ENCODE measurements at regions not wholly inside any gene's neighbourhood (a gene's known extent, or its start where the extent isn't known, plus 50 kb on each side); places are given as distances from the start of the nearest gene placed in this dataset.

GRCh38 chr12:67780580-67781084, 132.1 kb downstream of the DYRK2 start:
- Mint-ChIP-seq H3K9me3 (ENCODE audit: low read depth) (peaks cover 5% of the 10 kb centered on the region), H3K4me3 (ENCODE audit: unreplicated experiment) (no peak overlapping the region), H3K36me3 (ENCODE audit: low read depth) (no peaks in the 10 kb centered on the region), H3K27me3 (ENCODE audit: low read depth) (no peaks in the 10 kb centered on the region), H3K4me1 (ENCODE audit: low read depth) (no peaks in the 10 kb centered on the region), H3K27ac (ENCODE audit: unreplicated experiment) (no peak overlapping the region)
- TF ChIP-seq CTCF (IDR thresholded peaks at IDR 0.05): no peak
- no peak for DNase-seq (ENCODE audit: low spot score)

GRCh38 chr12:67782573-67782972, 134.0 kb downstream of the DYRK2 start:
- H3K4me1 Mint-ChIP-seq (ENCODE audit: low read depth): peaks cover 7% of the 10 kb centered on the region
- no peak for TF ChIP-seq CTCF (IDR thresholded peaks at IDR 0.05)
- no peaks in the 10 kb centered on the region for H3K36me3 Mint-ChIP-seq (ENCODE audit: low read depth)
- DNase-seq (ENCODE audit: low spot score): no peak
- H3K27me3 Mint-ChIP-seq (ENCODE audit: low read depth): no peaks in the 10 kb centered on the region
- H3K4me3 Mint-ChIP-seq (ENCODE audit: unreplicated experiment): no peak overlapping the region
- H3K9me3 Mint-ChIP-seq (ENCODE audit: low read depth): no peaks in the 10 kb centered on the region
- H3K27ac Mint-ChIP-seq (ENCODE audit: unreplicated experiment): no peak overlapping the region

GRCh38 chr12:67783393-67783792, 134.8 kb downstream of the DYRK2 start:
- H3K4me1 Mint-ChIP-seq (ENCODE audit: low read depth): peaks cover 15% of the 10 kb centered on the region
- H3K27me3 Mint-ChIP-seq (ENCODE audit: low read depth): no peaks in the 10 kb centered on the region
- no peak overlapping the region for H3K27ac Mint-ChIP-seq (ENCODE audit: unreplicated experiment)
- DNase-seq (ENCODE audit: low spot score): no peak
- no peak for TF ChIP-seq CTCF (IDR thresholded peaks at IDR 0.05)
- no peak overlapping the region for H3K4me3 Mint-ChIP-seq (ENCODE audit: unreplicated experiment)
- H3K9me3 Mint-ChIP-seq (ENCODE audit: low read depth): no peaks in the 10 kb centered on the region
- no peaks in the 10 kb centered on the region for H3K36me3 Mint-ChIP-seq (ENCODE audit: low read depth)

GRCh38 chr12:67784831-67785230, 136.3 kb downstream of the DYRK2 start:
- Mint-ChIP-seq H3K27ac (ENCODE audit: unreplicated experiment) (no peak overlapping the region), H3K4me3 (ENCODE audit: unreplicated experiment) (no peak overlapping the region), H3K9me3 (ENCODE audit: low read depth) (no peaks in the 10 kb centered on the region), H3K36me3 (ENCODE audit: low read depth) (no peaks in the 10 kb centered on the region), H3K4me1 (ENCODE audit: low read depth) (peaks cover 21% of the 10 kb centered on the region), H3K27me3 (ENCODE audit: low read depth) (no peaks in the 10 kb centered on the region)
- TF ChIP-seq CTCF (IDR thresholded peaks at IDR 0.05): no peak
- DNase-seq (ENCODE audit: low spot score): no peak

- Mint-ChIP-seq H3K36me3 (ENCODE audit: low read depth) (no peaks in the 10 kb centered on the region), H3K9me3 (ENCODE audit: low read depth) (no peaks in the 10 kb centered on the region), H3K4me3 (ENCODE audit: unreplicated experiment) (no peak overlapping the region), H3K27ac (ENCODE audit: unreplicated experiment) (no peak overlapping the region), H3K27me3 (ENCODE audit: low read depth) (no peaks in the 10 kb centered on the region), H3K4me1 (ENCODE audit: low read depth) (peaks cover 31% of the 10 kb centered on the region)
- TF ChIP-seq CTCF (IDR thresholded peaks at IDR 0.05): no peak
- no peak for DNase-seq (ENCODE audit: low spot score)
Observed at GRCh38 chr12:67786086-67786485, 137.5 kb downstream of the DYRK2 start.
